Stimulated activated naive CD8-positive, alpha-beta T cell treated with anti-CD3 and anti-CD28 coated beads, Interleukin-15, Interleukin-2, amounts not matched to agents 100 ng/mL and 50 ng/mL, for 24 hours (primary cell): ENCODE measurements at regions not wholly inside any gene's neighbourhood (a gene's known extent, or its start where the extent isn't known, plus 50 kb on each side); places are given as distances from the start of the nearest gene placed in this dataset.

Experiments
- H3K27ac Mint-ChIP-seq: one replicate; pipeline ENCODE4 v1.8.0; 2021; ENCODE audit warnings: mild to moderate bottlenecking, mixed read lengths
- H3K27me3 Mint-ChIP-seq: one replicate; pipeline ENCODE4 v1.8.0; 2021; ENCODE audit warnings: mixed read lengths
- H3K36me3 Mint-ChIP-seq: one replicate; pipeline ENCODE4 v1.8.0; 2021; ENCODE audit warnings: low read depth, mixed read lengths
- H3K4me1 Mint-ChIP-seq: one replicate; pipeline ENCODE4 v1.8.0; 2021; ENCODE audit warnings: low read depth, mixed read lengths
- H3K4me3 Mint-ChIP-seq: one replicate; pipeline ENCODE4 v1.8.0; 2021; ENCODE audit warnings: mild to moderate bottlenecking, mixed read lengths
- H3K9me3 Mint-ChIP-seq: one replicate; pipeline ENCODE4 v1.8.0; 2021; ENCODE audit warnings: mixed read lengths

GRCh38 chr16:86046667-86047270 is 147.8 kb downstream of the IRF8 start:
- Mint-ChIP-seq H3K27ac (no peak overlapping the region), H3K4me3 (no peak overlapping the region), H3K4me1 (peaks cover 15% of the 10 kb centered on the region), H3K27me3 (peaks cover 39% of the 10 kb centered on the region), H3K36me3 (no peaks in the 10 kb centered on the region), H3K9me3 (no peaks in the 10 kb centered on the region)

DNA sequence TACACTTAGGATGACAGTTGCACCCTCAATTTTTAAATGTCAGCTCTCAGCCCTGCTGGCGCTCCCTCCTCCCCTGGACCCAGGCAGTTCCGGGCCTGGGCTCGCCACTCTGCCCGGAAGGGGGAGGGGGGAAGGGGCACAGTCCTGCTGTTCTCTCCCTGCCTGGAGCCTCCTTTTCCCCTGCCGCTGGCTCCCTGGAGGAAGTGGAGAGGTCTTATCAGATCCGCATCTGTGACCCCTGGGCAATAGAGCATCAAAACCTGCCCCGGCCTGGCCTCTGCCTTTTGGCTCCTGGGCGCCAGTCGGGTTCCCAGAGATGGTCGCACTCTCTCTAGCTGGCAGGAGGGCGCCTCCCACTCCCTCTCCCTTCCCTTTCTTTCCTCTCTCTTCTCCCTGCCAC is 149.3 kb downstream of the IRF8 start:
- Mint-ChIP-seq H3K36me3 (no peaks in the 10 kb centered on the region), H3K27me3 (peaks cover 30% of the 10 kb centered on the region), H3K4me3 (no peak overlapping the region), H3K4me1 (peaks cover 15% of the 10 kb centered on the region), H3K9me3 (no peaks in the 10 kb centered on the region), H3K27ac (no peak overlapping the region)

- Mint-ChIP-seq H3K4me3 (no peak overlapping the region), H3K4me1 (peaks cover 15% of the 10 kb centered on the region), H3K36me3 (no peaks in the 10 kb centered on the region), H3K9me3 (no peaks in the 10 kb centered on the region), H3K27ac (no peak overlapping the region), H3K27me3 (peaks cover 33% of the 10 kb centered on the region)
Measured at GRCh38 chr16:86048882-86049585, 150.1 kb downstream of the IRF8 start.

DNA sequence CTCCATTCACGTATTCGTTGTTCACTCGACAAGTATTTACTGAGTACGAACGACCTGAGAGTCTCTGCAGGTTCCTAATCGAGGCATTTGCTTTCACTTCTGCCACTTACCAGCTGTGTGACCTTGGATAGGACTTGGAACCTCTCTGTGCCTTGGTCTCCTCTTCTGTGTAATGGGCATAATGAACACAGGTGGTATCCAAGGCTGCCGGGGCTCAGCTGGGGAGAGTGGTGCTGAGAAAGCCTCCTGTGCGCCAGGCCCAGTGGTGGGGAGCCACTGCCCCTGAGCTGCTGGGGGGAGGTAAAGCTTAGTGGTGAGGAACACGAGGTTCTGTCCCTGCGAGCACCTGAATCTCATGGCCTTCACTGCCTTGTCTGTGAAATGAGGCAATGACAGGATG is 150.7 kb downstream of the IRF8 start:
- H3K4me3 Mint-ChIP-seq, result no peak overlapping the region
- peaks cover 10% of the 10 kb centered on the region for H3K4me1 Mint-ChIP-seq
- H3K27ac Mint-ChIP-seq, result no peak overlapping the region
- no peaks in the 10 kb centered on the region for H3K36me3 Mint-ChIP-seq
- no peaks in the 10 kb centered on the region for H3K9me3 Mint-ChIP-seq
- H3K27me3 Mint-ChIP-seq, result peaks cover 34% of the 10 kb centered on the region

- H3K4me3 Mint-ChIP-seq, result no peak overlapping the region
- H3K27me3 Mint-ChIP-seq, result peaks cover 38% of the 10 kb centered on the region
- H3K27ac Mint-ChIP-seq, result no peak overlapping the region
- no peaks in the 10 kb centered on the region for H3K36me3 Mint-ChIP-seq
- no peaks in the 10 kb centered on the region for H3K9me3 Mint-ChIP-seq
- peaks cover 6% of the 10 kb centered on the region for H3K4me1 Mint-ChIP-seq
Measured at GRCh38 chr16:86050111-86050510, 151.1 kb downstream of the IRF8 start.

DNA sequence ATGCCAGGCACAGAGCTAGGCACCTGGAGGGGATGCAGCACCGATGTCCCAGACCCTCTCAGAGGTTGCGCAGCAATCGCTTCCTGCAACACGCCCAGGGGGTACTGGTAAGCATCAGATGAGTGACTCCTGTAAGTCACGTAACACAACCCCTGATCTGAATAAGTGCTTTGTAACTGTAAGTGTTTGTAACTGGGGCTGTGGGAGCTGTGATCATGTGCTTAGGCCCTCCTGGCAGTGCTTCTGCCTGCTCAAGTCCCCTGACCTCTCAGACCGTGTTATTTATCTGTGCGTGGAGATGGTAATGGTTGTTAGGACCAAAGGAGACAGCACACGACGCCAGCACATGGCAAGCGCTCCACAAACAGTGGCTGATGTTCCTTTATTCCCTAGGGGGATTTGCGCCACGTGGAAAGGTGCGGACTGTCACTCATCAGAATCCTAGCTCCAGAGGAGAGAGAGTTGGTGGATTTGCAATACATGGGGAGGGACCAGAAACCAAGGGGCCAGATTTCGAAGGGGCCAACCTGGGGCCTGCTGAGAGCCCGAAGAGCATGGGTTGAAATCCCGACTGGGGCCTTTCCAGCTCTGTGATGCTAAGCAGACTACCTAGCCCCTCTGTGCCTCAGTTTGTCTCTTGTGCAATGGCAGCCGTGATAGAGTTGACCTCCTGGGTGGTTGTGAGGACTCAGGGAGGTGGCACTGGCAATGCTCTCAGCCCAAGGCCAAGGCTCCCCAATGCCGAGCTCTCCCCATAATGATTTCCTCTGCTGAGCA is 151.8 kb downstream of the IRF8 start:
- no peak overlapping the region for H3K4me3 Mint-ChIP-seq
- no peaks in the 10 kb centered on the region for H3K4me1 Mint-ChIP-seq
- no peaks in the 10 kb centered on the region for H3K36me3 Mint-ChIP-seq
- H3K27ac Mint-ChIP-seq, result no peak overlapping the region
- peaks cover 39% of the 10 kb centered on the region for H3K27me3 Mint-ChIP-seq
- no peaks in the 10 kb centered on the region for H3K9me3 Mint-ChIP-seq

DNA sequence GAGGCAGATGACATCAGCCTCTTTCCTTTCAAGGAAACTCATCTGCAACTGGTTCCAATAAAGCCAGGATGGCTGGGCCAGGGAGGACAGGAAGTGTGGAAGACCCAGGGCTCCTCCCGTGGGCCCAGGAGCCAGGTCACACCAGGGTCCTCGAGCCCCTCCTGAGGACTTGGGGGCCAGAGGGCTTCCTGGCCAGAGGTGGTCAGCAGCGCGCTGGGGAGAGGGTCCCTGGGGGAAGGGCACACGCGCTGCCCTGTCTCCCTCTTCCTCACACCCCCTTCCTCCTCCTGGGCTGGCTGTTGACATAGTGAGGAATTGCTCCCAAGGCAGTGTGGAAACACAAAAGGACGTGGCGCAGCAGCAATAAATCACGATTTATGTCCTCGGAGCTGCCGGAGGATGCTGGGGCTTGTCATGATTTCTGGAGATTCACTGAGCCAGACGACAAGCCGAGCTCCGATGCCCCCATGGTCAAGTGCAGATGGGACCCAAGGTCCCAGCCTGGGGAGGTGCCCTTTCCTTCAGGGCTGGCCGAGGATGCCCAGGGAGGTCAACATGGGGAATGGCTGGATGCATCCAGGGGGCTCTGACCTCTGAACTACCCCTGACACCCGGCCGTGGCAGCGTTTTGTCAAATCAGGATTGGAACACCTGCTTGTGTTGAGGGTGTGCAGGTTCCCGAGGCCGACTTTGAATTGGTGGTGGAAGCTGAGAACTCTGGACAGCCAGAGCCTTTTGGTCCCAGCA is 152.6 kb downstream of the IRF8 start:
- Mint-ChIP-seq H3K27ac (no peak overlapping the region), H3K4me3 (no peak overlapping the region), H3K27me3 (peaks cover 34% of the 10 kb centered on the region), H3K9me3 (no peaks in the 10 kb centered on the region), H3K36me3 (no peaks in the 10 kb centered on the region), H3K4me1 (no peaks in the 10 kb centered on the region)

GRCh38 chr16:86052115-86052670 is 153.2 kb downstream of the IRF8 start:
- no peaks in the 10 kb centered on the region for H3K4me1 Mint-ChIP-seq

DNA sequence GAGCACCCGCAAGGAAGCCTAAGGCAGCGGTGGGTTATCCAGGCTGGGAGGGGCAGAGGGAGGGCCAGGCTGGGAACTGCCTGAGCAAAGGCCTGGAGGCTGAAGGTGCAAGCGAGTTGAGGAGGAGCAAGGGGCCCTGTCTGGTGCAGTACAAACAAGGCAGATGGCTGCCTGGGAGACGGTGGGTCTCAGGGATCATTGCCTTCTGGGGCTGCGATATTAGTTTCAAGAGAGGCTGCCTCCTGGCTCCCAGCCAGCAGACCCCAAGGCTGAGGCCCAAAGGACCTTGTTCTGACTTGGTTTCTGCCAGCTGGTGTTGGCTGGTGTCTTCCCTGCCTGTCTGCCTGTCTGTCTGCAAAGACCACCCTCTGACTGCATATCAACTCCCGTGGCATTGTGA is 154.0 kb downstream of the IRF8 start:
- Mint-ChIP-seq H3K4me1 (no peaks in the 10 kb centered on the region), H3K27ac (no peak overlapping the region), H3K4me3 (no peak overlapping the region), H3K9me3 (no peaks in the 10 kb centered on the region), H3K36me3 (no peaks in the 10 kb centered on the region), H3K27me3 (peaks cover 20% of the 10 kb centered on the region)

More at GRCh38 chr16:86052115-86052670, 153.2 kb downstream of the IRF8 start:
- H3K4me3 Mint-ChIP-seq, result no peak overlapping the region
- peaks cover 27% of the 10 kb centered on the region for H3K27me3 Mint-ChIP-seq
- H3K27ac Mint-ChIP-seq, result no peak overlapping the region
- H3K36me3 Mint-ChIP-seq, result no peaks in the 10 kb centered on the region
- no peaks in the 10 kb centered on the region for H3K9me3 Mint-ChIP-seq

- Mint-ChIP-seq H3K4me3 (no peak overlapping the region), H3K27me3 (peaks cover 5% of the 10 kb centered on the region), H3K36me3 (no peaks in the 10 kb centered on the region), H3K27ac (no peak overlapping the region), H3K9me3 (no peaks in the 10 kb centered on the region), H3K4me1 (no peaks in the 10 kb centered on the region)
Measured at GRCh38 chr16:86059253-86060171, 160.6 kb downstream of the IRF8 start.

DNA sequence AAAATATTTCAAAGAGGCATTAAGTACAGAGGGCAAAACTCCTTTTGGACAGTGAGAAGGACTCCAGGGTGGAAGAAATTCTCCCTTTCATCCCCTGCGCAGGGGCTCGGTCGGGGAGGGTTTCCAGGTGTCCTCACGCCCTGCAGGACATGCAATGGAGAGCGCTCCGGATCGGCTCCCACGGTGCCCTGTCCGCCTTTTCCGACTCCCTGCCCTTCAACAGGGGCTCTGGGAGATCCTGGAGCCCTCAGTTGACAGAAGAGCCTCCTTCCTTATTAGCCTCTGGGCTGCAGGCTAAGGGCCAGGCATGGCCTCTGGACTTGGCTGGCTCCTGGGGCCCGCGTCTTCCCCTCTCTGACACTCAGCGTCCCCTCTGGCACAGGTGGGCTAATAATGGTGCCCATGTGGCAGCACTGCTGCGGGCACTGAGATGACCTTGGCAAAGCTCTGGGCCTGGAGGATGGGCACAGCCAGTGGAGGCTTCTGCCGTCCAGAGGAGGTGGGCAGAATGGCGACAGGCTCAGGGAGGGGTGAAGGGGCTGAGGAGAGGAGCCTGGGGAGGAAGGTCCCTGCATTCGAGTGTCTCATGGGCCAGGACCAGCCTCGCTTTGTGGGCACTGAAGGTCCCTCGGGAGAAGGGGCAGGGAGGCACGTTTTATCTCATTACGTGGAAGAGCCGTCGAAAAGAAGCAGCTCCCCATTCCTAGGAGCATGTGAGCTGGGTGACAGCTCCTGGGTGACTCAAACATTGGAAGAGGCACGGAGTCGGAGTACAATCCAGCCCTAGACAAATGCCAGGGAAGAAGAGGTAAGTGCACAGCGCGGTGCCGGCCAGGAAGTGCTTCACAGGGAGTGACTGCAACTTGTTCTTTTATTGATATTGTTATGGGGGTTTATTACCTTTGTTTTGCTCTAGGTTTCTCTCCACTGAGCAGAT is 161.7 kb downstream of the IRF8 start:
- no peaks in the 10 kb centered on the region for H3K4me1 Mint-ChIP-seq
- no peaks in the 10 kb centered on the region for H3K9me3 Mint-ChIP-seq
- no peaks in the 10 kb centered on the region for H3K27me3 Mint-ChIP-seq
- H3K36me3 Mint-ChIP-seq, result no peaks in the 10 kb centered on the region
- no peak overlapping the region for H3K4me3 Mint-ChIP-seq
- H3K27ac Mint-ChIP-seq, result no peak overlapping the region

- Mint-ChIP-seq H3K9me3 (no peaks in the 10 kb centered on the region), H3K36me3 (no peaks in the 10 kb centered on the region), H3K27ac (no peak overlapping the region), H3K4me1 (no peaks in the 10 kb centered on the region), H3K27me3 (no peaks in the 10 kb centered on the region), H3K4me3 (no peak overlapping the region)
Measured at GRCh38 chr16:86061318-86061695, 162.3 kb downstream of the IRF8 start.

DNA sequence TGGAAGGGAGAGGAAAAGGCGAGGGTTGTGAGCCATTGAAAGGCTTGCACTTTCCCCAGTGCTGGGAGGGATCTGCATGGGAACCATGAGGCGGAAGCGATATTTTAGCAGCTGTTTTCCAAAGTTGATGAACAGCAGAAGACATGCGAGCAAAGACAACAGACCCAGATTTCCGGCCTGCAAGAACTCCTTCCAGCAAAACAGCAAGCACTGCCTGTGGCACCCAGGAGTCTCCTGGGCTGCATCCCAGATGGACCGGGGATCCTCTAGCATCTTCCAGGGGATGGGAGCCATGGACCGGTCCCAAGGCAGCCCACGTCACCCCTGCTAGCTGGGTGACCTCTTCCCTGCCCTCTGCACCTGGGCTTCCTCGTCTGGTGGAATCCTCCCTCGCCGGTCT is 162.8 kb downstream of the IRF8 start:
- Mint-ChIP-seq H3K36me3 (no peaks in the 10 kb centered on the region), H3K4me1 (no peaks in the 10 kb centered on the region), H3K27ac (no peak overlapping the region), H3K4me3 (no peak overlapping the region), H3K9me3 (no peaks in the 10 kb centered on the region), H3K27me3 (no peaks in the 10 kb centered on the region)
